Tibial artery (tissue), 4 donors: ENCODE measurements at regions not wholly inside any gene's neighbourhood (a gene's known extent, or its start where the extent isn't known, plus 50 kb on each side); places are given as distances from the start of the nearest gene placed in this dataset.
A peak's percentile ranks its signal among the peaks of the same experiment; 100 is the strongest.

Experiments
- DNase-seq, 2 donors: peaks; one replicate each; pipeline ENCODE4 v3.0.0-alpha.2; 2019
- H3K27ac ChIP-seq, 2 donors: fragments of 200-600 bp; sonication (generic) in 1 of 2; 1 replicate in 1 of 2; 2 replicates in 1 of 2; pipeline ENCODE4 v1.5.1; 2018 to 2019; ENCODE audit warnings: mild to moderate bottlenecking in 1 of 2
- H3K27me3 ChIP-seq, 2 donors: fragments of 200-600 bp; sonication (generic) in 1 of 2; one replicate each; pipeline versions ENCODE4 v1.5.1 to v1.6.0; 2016 to 2019
- H3K36me3 ChIP-seq, 3 donors: fragments of 200-600 bp; sonication (generic) in 2 of 3; one replicate each; pipeline ENCODE4 v1.5.1; 2016 to 2019; ENCODE audit warnings: mild to moderate bottlenecking in 2 of 3
- H3K4me1 ChIP-seq, 4 donors: fragments of 200-600 bp; sonication (generic) in 2 of 4; 1 replicate in 3 of 4; 2 replicates in 1 of 4; pipeline ENCODE4 v1.5.1; 2016 to 2019
- H3K4me3 ChIP-seq, 2 donors: fragments of 200-600 bp; sonication (generic) in 1 of 2; 1 replicate in 1 of 2; 2 replicates in 1 of 2; pipeline ENCODE4 v1.5.1; 2018 to 2019; ENCODE audit warnings: mild to moderate bottlenecking in 2 of 2
- H3K9me3 ChIP-seq, 3 donors: fragments of 200-600 bp; sonication (generic) in 1 of 3; one replicate each; pipeline ENCODE4 v1.5.1; 2016 to 2019
- intact Hi-C: fragments of 100-400 bp; cut with DNase I; formaldehyde crosslinking; loops from one replicate; pipeline ENCODE4 v1.15.0; 2023; ENCODE audit warnings: low total_unique reads
- TF ChIP-seq, protein P1 (sequence below), 2 experiments: fragments of 200-600 bp in 1 of 2; fragments of 450-650 bp in 1 of 2; IDR thresholded peaks; one replicate each; pipeline ENCODE4 v1.5.1; 2017 to 2019; ENCODE audit warnings: antibody characterized with exemption in 2 of 2, mild to moderate bottlenecking in 1 of 2, moderate library complexity in 1 of 2

DNA sequence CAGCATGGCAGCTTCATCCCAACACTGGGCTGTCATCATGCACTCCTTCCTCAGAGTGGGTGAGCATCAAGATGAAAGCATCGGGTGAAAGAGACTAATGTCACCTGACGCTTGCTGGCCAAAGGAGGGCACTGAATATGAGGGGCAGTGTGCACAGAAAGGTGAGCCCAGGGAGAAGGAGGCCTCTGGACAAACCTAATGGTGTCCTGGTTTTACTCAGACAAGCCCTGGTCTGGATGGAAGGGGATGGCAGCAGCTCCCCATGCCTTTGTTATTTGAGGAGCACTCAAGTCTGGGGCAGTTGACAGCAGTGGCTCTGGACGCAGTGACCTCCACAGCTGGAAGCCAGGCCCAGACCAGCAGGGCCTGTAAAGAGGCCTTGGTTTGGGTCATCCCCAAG is 209.7 kb downstream of the SMAD2 start:
- no peaks in the 10 kb centered on the region for H3K27me3 ChIP-seq
- H3K36me3 ChIP-seq, result no peaks in the 10 kb centered on the region
- no peak overlapping the region for H3K4me3 ChIP-seq
- TF ChIP-seq, protein P1, sequence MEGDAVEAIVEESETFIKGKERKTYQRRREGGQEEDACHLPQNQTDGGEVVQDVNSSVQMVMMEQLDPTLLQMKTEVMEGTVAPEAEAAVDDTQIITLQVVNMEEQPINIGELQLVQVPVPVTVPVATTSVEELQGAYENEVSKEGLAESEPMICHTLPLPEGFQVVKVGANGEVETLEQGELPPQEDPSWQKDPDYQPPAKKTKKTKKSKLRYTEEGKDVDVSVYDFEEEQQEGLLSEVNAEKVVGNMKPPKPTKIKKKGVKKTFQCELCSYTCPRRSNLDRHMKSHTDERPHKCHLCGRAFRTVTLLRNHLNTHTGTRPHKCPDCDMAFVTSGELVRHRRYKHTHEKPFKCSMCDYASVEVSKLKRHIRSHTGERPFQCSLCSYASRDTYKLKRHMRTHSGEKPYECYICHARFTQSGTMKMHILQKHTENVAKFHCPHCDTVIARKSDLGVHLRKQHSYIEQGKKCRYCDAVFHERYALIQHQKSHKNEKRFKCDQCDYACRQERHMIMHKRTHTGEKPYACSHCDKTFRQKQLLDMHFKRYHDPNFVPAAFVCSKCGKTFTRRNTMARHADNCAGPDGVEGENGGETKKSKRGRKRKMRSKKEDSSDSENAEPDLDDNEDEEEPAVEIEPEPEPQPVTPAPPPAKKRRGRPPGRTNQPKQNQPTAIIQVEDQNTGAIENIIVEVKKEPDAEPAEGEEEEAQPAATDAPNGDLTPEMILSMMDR (IDR thresholded peaks at IDR 0.05), result no peak
- no peak for DNase-seq
- intact Hi-C loops, result no loop called here
- no peak overlapping the region for H3K27ac ChIP-seq
- H3K4me1 ChIP-seq, result no peaks in the 10 kb centered on the region
- H3K9me3 ChIP-seq, result peaks cover 0 to 3% (median 0%) of the 10 kb centered on the region in 3 donors

DNA sequence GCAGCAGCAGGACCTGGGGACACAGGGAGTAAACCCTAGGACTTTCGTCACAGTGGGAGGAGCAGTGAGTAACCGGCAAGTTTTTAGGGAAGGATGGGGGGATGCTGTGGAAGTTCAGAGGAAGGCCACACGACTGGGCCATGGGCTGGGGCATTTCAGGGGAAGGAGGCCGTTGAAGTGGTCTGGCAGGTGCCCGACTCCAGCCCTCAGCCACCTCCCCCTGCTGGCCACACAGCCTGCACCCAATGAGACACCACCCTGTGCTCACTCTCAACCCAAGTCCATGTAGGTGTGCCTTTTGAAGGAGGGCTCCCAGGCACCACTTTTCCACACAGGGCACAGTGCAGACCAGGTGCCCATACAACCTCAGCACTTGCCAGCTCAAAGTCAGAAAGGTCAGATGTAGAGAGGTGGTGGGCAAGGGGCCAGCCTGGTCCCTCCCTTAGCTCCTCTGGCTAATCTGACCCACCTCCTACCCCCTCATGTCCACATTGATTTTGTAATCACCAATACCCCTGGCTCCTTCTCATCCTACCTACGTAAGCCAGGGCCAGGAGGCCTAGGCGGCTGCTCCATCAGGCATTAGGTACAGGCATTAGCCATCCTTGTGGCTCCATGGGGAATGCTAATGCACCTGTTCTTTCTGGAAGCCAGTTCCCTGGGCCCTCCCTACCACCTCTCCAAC is 211.2 kb downstream of the SMAD2 start:
- intact Hi-C loops, result no loop called here
- H3K9me3 ChIP-seq, result peaks cover 0 to 3% (median 0%) of the 10 kb centered on the region in 3 donors
- TF ChIP-seq, protein P1 (IDR thresholded peaks at IDR 0.05), result no peak
- H3K4me1 ChIP-seq, result no peaks in the 10 kb centered on the region
- H3K36me3 ChIP-seq, result no peaks in the 10 kb centered on the region
- peak in 1 of 2 donors; percentile 48 for DNase-seq
- H3K4me3 ChIP-seq, result no peak overlapping the region
- H3K27me3 ChIP-seq, result no peaks in the 10 kb centered on the region
- H3K27ac ChIP-seq, result no peak overlapping the region

DNA sequence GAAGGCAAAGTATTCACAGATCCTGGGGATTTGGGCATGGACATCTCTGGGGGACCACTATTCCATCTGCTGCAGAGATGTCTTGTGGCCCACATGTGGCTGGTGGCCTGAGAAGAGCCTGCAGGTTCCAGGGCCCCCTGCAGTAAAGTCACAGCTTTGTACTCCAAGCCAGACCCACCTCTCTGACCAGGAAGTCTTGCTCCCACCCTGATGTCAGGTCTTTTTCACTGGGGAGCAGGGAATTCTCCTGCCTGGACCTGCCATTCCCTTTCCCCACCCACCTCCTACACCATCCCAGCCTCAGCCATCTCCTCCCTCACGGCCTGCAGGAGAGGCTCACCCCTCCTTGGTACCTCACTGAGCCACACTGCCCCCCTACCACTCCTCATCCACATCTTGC is 211.8 kb downstream of the SMAD2 start:
- TF ChIP-seq, protein P1 (IDR thresholded peaks at IDR 0.05), result no peak
- Histone ChIP-seq H3K4me1 (no peaks in the 10 kb centered on the region), H3K9me3 (peaks cover 0 to 3% (median 0%) of the 10 kb centered on the region in 3 donors), H3K36me3 (no peaks in the 10 kb centered on the region), H3K27me3 (no peaks in the 10 kb centered on the region), H3K27ac (no peak overlapping the region), H3K4me3 (no peak overlapping the region)
- peak in 1 of 2 donors; percentile 24 for DNase-seq
- intact Hi-C loops, result no loop called here

DNA sequence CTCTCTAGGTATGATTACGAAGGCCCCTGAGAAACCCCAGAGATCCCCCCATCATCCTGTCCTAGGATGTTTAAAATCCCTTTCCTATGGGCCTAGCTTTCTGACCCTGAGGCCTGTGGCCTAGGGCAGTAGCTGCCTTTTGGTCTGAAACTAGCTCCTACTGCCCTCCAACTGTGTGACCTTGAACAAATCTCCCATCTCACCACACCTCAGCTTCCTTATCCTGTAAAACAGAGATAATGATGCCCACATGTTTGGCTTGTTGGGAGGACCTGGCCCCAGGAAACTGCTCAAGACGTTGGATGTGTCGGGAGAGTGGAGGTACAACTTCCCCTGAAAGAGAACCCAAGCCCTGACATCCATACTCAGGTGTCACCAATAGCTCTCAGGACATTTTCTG is 213.2 kb downstream of the SMAD2 start:
- H3K4me3 ChIP-seq, result no peak overlapping the region
- no peaks in the 10 kb centered on the region for H3K36me3 ChIP-seq
- no peaks in the 10 kb centered on the region for H3K27me3 ChIP-seq
- no peak for DNase-seq
- H3K27ac ChIP-seq, result no peak overlapping the region
- intact Hi-C loops, result no loop called here
- H3K9me3 ChIP-seq, result peaks cover 0 to 3% (median 0%) of the 10 kb centered on the region in 3 donors
- TF ChIP-seq, protein P1 (IDR thresholded peaks at IDR 0.05), result no peak
- no peaks in the 10 kb centered on the region for H3K4me1 ChIP-seq

DNA sequence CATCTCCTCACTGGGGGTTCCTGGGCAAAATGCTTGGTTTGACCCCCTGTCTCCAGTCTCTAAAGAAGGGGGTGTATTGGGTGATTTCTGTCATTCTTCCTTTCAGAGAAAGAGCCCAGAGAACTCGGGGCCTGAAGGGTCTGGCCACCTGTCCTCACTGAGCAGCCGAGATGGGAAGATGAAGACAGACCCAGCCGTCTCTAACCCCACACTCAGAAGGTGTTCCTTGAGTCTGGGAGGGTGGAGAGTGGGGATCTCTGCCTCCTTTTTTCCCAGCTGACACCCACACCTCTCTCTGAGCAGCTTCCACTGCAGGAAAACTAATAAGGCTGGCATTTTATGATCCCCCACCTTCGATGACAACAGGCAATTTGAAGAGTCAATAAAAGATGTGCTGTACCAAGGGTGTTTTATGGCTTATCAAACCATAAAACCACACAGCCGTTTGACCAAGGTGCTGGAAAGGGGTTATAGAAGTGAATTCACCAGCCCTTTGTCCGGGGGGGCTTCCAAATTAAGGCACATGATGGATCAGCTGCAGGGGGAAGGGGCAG is 213.8 kb downstream of the SMAD2 start:
- Histone ChIP-seq H3K4me1 (no peaks in the 10 kb centered on the region), H3K27ac (no peak overlapping the region), H3K27me3 (no peaks in the 10 kb centered on the region), H3K9me3 (peaks cover 0 to 3% (median 0%) of the 10 kb centered on the region in 3 donors), H3K4me3 (no peak overlapping the region), H3K36me3 (no peaks in the 10 kb centered on the region)
- DNase-seq, result no peak
- TF ChIP-seq, protein P1 (IDR thresholded peaks at IDR 0.05), result no peak
- intact Hi-C loops, result no loop called here
